Bronchial epithelial cell (primary cell): ENCODE measurements at regions not wholly inside any gene's neighbourhood (a gene's known extent, or its start where the extent isn't known, plus 50 kb on each side); places are given as distances from the start of the nearest gene placed in this dataset.

ENCODE experiments used
- DNase-seq: peaks from one replicate; pipeline ENCODE4 v3.0.0-alpha.2; 2010; ENCODE audit warnings: low read depth
- FAIRE-seq: peaks from 2 replicates; lab custom pipeline; 2011; peaks lifted over from hg19 to GRCh38; lab: Jason Lieb, UNC
- H3K27me3 ChIP-seq: 2 replicates; pipeline ENCODE4 v1.5.1; 2011; ENCODE audit warnings: low read length; ENCODE audit not compliant: control insufficient read depth, insufficient read depth
- H3K36me3 ChIP-seq: 2 replicates; pipeline ENCODE4 v1.5.1; 2011; ENCODE audit warnings: low read length; ENCODE audit not compliant: control insufficient read depth, insufficient read depth
- H3K4me3 ChIP-seq: 2 replicates; pipeline ENCODE4 v1.5.1; 2011; ENCODE audit warnings: mild to moderate bottlenecking, low read depth, low read length, control low read depth
- CTCF ChIP-seq: IDR thresholded peaks from 2 replicates; pipeline ENCODE4 v1.5.1; 2011; ENCODE audit warnings: mild to moderate bottlenecking, moderate library complexity, low read length, control low read depth, inconsistent platforms; ENCODE audit not compliant: insufficient read depth, severe bottlenecking

GRCh38 chr3:94359996-94360395, 297.1 kb downstream of the NSUN3 start:
- Histone ChIP-seq H3K27me3 (no peaks in the 10 kb centered on the region), H3K4me3 (no peak overlapping the region), H3K36me3 (no peaks in the 10 kb centered on the region)
- DNase-seq (no peak), FAIRE-seq (no peak)
- no peak for TF ChIP-seq CTCF

GRCh38 chr3:94360987-94361386, 298.1 kb downstream of the NSUN3 start:
- TF ChIP-seq CTCF, result no peak
- no peak for DNase-seq

GRCh38 chr3:94362393-94362792, 299.5 kb downstream of the NSUN3 start:
- DNase-seq, result no peak
- Histone ChIP-seq H3K27me3 (no peaks in the 10 kb centered on the region), H3K36me3 (no peaks in the 10 kb centered on the region), H3K4me3 (no peak overlapping the region)
- no peak for TF ChIP-seq CTCF
- FAIRE-seq, result no peak

More at GRCh38 chr3:94360987-94361386, 298.1 kb downstream of the NSUN3 start:
- Histone ChIP-seq H3K4me3 (no peak overlapping the region), H3K36me3 (no peaks in the 10 kb centered on the region), H3K27me3 (no peaks in the 10 kb centered on the region)
- no peak for FAIRE-seq

GRCh38 chr3:94365006-94365405, 302.1 kb downstream of the NSUN3 start:
- FAIRE-seq (no peak), DNase-seq (no peak)
- H3K36me3 ChIP-seq, result no peaks in the 10 kb centered on the region
- no peaks in the 10 kb centered on the region for H3K27me3 ChIP-seq
- TF ChIP-seq CTCF, result no peak
- no peak overlapping the region for H3K4me3 ChIP-seq

DNA sequence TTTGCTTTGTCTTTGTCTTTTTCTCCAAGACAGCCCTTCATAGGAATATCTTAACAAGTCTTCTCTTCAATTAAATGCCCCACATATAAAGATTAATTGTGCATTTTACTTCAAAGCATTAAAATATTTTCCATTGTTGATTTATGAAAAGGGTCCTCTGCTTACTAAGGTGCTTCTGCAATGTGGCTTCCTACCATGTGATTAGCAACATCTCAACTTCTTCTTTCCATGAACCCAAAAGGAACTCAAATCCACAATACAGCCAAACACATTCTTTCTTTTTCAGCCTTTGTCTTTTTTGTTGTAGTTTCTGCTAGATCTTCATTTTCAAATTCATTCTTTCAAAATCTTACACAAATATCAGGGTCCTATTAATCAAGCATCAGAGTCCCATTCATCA, 309.2 kb downstream of the NSUN3 start:
- H3K36me3 ChIP-seq, result no peaks in the 10 kb centered on the region
- DNase-seq, result no peak
- H3K27me3 ChIP-seq, result no peaks in the 10 kb centered on the region
- no peak for FAIRE-seq
- TF ChIP-seq CTCF, result no peak
- H3K4me3 ChIP-seq, result no peak overlapping the region

GRCh38 chr3:94373456-94373855, 310.6 kb downstream of the NSUN3 start:
- no peak for FAIRE-seq
- Histone ChIP-seq H3K4me3 (no peak overlapping the region), H3K36me3 (no peaks in the 10 kb centered on the region), H3K27me3 (no peaks in the 10 kb centered on the region)
- no peak for DNase-seq
- no peak for TF ChIP-seq CTCF
